ENCODE measurements at regions not wholly inside any gene's neighbourhood (a gene's known extent, or its start where the extent isn't known, plus 50 kb on each side); places are given as distances from the start of the nearest gene placed in this dataset.

DNA sequence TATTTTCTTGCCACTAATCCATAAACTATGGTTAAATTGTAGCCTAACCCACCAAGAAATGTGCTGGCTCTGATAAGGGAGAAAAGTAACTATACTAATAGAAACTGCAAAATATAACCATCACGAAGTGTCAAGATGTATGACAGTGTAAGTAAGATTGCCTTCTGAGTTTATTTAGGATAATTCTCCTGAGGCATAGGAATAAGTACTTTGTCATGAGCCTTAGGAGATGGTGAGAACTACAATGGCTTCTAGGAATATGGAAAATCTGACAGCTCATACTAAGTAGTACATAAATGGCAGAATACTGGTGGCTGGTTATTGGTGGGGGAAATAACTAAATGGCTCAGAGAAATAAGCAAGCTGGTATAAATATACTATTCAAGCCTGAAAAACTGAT is 543.9 kb downstream of the PRR16 start:
- no peak for DNase-seq

- no peak for DNase-seq
These were observed 545.0 kb downstream of the PRR16 start for GRCh38 chr5:121009058-121009457.

- no peak for DNase-seq
These were observed 553.9 kb downstream of the PRR16 start for GRCh38 chr5:121018004-121018403.

DNA sequence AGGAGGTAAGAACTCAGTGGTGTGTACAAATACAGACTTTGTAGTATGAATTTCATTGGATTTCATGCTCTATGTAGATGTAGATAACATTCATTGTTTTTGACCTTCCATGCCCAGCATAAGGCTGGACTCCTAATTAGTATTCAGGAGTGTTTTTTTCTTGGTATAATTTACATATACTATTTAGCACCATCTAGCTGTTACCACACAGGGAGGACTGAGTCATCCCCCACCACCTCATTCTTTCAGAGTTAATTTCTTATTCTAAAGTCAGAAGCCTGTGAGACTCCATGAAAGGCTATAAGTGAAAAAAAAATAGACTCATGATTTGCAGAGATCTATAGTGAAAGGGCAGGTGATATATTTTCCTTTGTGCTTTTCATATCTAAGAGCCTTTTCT is 555.0 kb downstream of the PRR16 start:
- DNase-seq, result no peak

- DNase-seq, result no peak
These were observed 555.6 kb downstream of the PRR16 start for GRCh38 chr5:121019734-121020133.

- DNase-seq, result no peak
These were observed 557.6 kb downstream of the PRR16 start for GRCh38 chr5:121021681-121022080.

GRCh38 chr5:121024416-121025311 is 560.6 kb downstream of the PRR16 start:
- DNase-seq, result no peak

DNA sequence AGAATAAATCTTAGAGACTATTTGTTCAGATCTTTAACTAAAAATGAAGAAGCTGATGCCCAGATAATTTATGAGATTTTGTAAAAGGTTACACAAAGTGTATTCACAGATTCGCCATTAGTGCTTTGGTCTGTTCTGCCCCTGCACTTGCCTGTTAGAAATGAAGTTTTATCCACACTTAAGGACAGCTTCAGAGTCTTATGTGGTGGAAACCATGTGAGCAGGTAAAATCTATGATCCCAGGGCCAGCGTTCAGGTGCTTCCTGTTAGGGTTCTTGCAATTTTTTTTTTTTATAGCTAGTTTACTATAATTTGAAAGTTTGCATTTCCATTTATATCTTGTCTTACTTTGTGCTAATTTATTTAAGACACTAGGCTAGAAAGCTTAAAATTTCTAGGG is 561.6 kb downstream of the PRR16 start:
- DNase-seq, result no peak

- no peak for DNase-seq
These were observed 563.5 kb downstream of the PRR16 start for GRCh38 chr5:121027636-121028035.

DNA sequence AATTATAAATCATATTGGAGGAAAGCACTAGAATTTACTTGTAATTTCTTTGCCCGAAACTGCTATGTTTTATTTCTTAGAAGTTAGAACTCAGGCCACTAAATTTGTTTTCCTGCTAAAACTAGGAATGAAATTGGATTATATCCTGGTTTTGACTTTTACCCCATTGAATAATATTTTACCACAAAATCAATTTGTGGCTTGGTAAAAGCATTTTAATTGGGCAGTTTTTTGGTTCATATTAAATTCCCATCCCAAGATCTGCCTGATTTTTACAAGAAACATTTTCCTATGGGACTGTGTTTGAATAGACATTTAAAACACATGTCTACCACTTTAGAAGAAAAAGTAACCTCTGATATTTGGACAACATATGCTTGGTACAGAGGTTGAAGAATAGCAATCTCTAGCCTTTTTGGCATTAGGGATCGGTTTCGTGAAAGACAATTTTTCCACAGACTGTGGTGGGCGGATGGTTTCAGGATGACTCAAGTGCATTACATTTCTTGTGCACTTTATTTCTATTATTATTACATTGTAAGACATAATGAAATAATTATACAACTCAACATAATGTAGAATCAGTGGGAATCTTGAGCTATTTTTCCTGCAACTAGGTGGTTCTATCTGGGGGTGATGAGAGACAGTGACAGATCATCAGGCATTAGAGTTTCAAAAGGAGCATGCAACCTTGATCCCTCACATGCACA is 565.6 kb downstream of the PRR16 start:
- DNase-seq, result no peak

DNA sequence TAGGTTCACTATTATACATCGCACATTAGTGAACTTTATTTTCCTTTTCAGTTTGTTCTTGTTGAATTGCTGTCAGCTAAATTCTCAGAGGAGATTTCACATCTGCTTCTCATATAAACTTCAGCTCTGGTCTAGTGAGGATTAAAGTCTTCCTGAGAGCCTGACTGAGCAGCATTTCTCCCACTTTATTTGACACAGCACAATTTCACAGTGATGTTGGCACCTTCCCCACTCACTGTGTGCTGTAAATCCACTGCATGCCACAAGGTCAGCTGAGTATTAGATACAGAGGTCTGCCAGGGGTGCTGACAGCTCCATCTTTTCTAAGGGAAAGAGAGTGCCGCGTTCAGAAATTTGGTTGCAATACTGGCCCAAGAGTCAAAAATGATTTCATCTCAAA is 567.4 kb downstream of the PRR16 start:
- DNase-seq, result no peak

DNA sequence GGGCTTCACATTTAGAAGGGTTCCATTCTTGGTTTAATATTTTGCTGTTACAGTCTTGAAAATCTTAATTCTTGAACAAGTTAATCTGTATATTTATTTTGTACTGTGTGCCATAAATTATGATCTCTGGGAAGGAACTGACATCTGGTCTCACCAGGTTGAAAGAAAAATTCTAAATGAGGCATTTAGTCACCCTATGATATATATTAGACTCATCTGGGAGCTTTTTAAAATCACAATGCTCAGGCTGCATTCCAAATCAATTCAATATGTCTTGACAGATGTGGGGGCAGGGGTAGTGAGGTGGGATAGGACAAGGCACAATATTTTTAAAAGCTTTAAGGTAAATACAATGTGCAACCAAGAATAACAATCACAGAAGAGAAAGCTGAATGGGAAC is 569.2 kb downstream of the PRR16 start:
- DNase-seq, result peak; percentile 7

GRCh38 chr5:121038438-121038837 is 574.3 kb downstream of the PRR16 start:
- DNase-seq, result no peak

- no peak for DNase-seq
These were observed 585.9 kb downstream of the PRR16 start for GRCh38 chr5:121049971-121050370.

DNA sequence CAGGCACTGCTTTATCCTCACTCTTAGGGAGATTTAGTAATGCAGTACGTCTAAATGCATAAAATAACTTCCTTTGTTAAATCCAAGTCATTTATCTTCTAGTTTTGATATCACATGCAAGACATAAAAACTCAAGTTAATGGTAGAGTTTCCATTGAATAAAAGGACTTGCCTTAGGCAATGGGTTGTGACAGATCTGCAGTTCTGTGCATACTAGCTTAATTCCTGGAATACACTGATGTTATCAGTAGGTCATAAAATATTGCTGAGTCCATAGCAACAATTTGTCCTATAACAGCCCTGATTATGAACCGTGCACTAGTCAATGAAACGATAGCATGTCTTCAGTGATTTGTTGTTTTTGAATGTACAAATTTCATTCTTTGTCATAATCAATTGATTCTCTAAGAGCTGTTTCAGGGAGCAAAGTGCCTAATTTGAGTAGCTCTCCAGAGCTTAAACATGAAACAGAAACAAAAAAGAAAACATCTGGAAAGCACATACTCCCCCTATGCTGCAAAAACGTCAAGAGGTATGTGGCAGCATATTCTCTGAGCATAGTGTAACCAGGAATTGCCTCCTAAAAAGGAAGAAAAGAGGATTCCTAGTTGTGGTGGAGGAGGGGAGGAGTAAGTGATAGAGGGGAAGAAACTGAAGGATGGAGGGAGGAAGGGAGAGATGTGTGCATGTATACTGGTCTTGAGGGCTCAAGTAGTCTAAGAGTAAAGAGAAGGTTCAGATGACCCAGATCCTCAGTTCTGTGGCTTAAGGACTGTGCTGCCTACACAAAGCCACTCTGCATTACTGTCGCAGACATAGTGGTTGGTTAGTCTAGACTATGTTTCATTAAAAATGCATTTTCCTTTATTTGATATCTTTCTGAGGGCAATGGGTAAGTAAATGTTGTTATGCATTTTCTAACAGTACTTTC is 589.2 kb downstream of the PRR16 start:
- no peak for DNase-seq

DNA sequence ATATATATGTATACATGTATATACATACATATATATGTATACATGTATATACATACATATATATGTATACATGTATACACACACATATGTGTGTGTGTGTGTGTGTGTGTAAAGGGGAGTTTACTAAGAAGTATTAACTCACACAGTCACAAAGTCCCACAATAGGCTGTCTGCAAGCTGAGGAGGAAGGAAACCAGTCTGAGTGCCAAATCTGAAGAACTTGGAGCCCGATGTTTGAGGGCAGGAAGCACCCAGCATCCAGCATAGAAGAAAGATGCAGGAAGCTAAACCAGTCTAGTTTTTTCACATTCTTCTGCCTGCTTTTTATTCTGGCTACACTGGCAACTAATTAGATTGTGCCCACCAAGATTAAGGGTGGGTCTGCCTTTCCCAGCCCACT is 591.5 kb downstream of the PRR16 start:
- DNase-seq, result no peak

DNA sequence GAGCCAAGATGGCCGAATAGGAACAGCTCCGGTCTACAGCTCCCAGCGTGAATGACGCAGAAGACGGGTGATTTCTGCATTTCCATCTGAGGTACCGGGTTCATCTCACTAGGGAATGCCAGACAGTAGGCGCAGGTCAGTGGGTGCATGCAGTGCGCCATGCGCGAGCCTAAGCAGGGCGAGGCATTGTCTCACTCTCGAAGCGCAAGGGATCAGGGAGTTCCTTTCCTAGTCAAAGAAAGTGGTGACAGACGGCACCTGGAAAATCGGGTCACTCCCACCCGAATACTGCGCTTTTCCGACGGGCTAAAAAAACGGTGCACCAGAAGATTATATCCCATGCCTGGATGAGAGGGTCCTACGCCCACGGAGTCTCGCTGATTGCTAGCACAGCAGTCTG is 600.1 kb downstream of the PRR16 start:
- peak; percentile 34 for DNase-seq

- DNase-seq, result no peak
These were observed 622.6 kb downstream of the PRR16 start for GRCh38 chr5:121086671-121087070.

- DNase-seq, result no peak
These were observed 623.5 kb downstream of the PRR16 start for GRCh38 chr5:121087560-121087959.

DNA sequence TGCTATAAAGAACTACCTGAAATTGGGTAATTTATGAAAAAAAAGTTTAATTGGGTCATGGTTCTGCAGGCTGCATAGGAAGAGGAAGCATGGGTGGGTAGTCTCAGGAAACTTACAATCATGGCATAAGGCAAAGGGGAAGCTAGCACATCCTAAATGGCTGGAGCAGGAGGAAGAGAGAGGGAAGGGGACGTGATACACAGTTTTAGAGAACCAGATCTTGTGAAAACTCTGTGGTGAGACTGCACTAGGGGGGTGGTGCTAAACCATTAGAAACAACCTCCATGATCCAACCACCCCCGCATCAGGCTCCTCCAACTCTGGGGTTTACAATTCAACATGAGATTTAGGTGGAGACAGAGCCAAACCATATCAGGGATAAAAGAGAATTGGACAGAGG is 624.2 kb downstream of the PRR16 start:
- DNase-seq, result no peak

DNA sequence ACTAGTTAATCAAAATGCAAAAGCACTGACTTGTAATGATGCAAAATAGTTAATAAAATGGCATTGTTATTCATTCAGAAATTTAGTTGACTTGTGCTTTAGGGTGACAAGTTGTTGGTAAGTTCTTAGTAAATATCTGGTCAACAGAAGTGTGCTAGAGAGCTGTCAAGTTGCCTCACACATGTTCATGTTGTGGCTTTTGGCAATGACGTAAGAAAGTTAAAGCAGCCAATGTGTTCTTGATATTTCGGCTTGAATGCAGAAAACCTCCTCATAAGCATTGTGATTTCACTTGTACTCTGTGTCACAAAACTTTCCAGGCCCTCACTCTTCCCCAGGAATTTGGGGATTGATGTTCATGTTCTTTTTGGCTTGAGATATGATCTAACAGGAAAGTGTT is 626.7 kb downstream of the PRR16 start:
- no peak for DNase-seq

GRCh38 chr5:121100931-121101330 is 636.8 kb downstream of the PRR16 start:
- no peak for DNase-seq

GRCh38 chr5:121105921-121106320 is 641.8 kb downstream of the PRR16 start:
- DNase-seq, result peak; percentile 30

All from NCI-H69 (cell line).